GM19463 (cell line): ENCODE measurements at regions not wholly inside any gene's neighbourhood (a gene's known extent, or its start where the extent isn't known, plus 50 kb on each side); places are given as distances from the start of the nearest gene placed in this dataset.
"Not testable (repeated sequence)": the region's sequence is repeated elsewhere in the genome, so short reads cannot be mapped to it uniquely, and the experiment has no call there.

ENCODE experiments used
- ATAC-seq: cut with Tn5 transposase; IDR thresholded peaks from one replicate; pipeline ENCODE4 v1.9.1; 2021; ENCODE audit warnings: mild to moderate bottlenecking, moderate library complexity; ENCODE audit not compliant: unreplicated experiment

DNA sequence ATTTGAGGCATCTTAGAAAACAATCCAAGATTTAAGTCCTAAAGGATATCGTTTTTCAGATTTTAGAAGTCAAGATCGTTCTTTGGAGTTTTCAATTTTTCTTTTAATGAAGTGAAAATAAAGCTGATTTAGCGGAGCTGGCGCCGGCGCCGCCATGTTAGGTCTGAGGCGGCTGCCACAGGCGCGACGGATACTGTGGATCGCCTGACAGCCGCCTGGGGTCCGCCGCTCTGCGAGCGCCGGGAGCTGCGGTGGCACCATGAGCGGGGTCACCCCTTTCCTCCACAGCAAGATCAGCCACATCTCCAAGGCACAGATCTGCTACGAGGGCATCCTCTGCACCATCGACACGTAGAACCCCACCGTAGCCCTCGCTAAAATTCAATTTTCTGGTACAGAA, 247.2 kb downstream of the GJA1 start:
- no peak for ATAC-seq

DNA sequence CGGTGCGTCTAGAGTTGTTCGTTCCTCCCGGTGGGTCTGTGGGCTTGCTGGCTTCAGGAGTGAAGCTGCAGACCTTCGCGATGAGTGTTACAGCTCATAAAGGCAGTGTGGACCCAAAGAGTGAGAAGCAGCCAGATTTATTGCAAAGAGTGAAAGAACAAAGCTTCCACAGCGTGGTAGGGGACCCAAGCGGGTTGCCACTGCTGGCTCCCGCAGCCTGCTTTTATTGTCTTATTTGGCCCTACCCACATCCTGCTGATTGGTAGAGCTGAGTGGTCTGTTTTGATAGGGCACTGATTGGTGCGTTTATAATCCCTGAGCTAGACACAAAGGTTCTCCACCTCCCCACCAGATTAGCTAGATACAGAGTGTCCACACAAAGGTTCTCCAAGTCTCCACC, 250.4 kb downstream of the GJA1 start:
- not testable (repeated sequence) for ATAC-seq

DNA sequence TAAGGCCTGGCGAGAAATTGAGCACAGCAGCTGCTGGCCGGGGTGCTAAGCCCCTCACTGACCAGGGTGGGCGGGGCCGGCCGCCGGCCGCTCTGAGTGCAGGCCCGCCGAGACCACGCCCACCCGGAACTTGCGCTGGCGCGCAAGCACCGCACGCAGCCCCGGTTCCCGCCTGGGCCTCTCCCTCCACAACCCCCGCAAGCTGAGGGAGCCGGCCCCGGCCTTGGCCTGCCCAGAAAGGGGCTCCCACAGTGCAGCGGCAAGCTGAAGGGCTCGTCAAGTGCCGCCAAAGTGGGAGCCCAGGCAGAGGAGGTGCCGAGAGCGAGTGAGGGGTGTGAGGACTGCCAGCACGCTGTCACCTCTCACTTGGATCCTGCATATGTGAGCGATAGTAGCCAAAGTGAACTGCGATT, 251.2 kb downstream of the GJA1 start:
- ATAC-seq: no peak

DNA sequence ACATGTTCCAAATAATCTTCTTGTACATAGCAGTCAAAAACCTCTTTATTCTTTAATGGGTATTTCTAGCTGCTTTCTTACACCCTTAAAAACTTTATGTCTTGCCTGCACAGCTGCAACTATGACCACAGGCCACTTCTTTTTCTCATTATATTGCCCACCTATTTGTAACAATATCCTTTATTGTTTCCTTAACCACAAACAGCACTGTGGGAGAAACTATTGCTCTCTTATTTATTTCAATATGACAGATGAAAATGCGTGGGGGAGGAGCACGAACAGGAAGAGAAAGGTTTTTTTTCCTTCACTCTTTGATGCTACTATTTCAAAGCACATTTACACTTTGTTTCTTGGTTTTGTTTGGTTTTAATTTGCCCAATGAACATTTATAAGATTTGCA, 253.5 kb downstream of the GJA1 start:
- ATAC-seq: no peak

DNA sequence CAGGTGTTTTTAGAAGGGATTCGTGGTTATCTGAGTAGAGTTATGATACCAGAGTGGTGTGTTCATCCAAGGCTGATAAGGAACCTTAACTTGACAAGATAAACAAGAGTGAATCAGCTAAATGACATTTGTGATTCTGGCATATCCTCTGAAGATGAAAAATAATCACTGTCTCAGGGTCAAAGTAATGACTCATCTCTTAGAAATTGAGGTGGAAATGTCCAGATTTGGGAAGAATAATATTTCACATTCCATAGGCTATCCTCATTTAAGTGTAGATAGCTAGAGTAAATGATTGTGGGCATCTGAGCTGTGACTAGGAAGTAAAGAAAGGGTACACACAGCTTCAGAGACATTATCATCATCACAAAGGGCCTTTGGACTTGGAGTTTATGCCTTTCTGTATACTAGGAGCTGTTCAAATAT, 255.7 kb downstream of the GJA1 start:
- no peak for ATAC-seq

DNA sequence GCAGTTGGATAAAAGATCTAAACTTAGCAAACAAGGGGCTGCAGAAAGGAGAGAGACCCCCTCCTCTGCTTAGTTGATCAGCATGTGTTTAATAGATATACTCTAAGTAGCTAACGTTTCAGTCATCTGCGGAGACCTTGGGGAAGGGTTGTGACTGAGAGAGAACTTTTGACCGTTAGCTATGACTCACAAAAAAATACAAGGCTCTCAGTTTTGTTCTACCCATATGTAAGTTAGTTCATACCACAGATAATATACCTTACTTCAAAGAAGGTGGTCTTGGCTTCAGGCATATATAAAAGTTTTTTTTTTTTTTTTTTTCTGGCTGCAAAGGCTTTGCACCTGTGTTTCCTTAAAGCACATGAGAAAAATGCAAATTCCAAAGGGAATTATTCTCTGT, 258.9 kb downstream of the GJA1 start:
- no peak for ATAC-seq

DNA sequence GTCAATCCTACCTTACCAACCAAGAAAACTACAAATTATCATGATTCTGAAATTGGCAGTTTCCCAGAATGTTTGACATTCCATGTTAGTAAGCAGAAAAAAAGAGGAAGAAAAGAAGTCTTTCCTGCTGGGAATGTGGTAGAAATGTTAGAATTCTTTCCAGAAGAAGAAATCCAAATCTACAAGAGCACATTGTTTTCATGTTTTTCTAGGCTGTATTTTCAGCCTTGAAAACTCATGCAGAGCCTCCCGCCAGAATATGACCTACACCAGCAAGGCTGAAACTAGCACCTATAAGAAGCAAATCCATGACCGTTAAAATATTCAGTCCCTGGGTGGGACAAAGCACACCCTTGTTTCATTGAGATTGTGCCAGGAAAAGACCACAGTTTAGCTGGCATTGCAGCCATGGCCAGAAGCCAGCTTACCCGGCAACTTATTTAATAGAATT, 259.4 kb downstream of the GJA1 start:
- ATAC-seq: no peak

DNA sequence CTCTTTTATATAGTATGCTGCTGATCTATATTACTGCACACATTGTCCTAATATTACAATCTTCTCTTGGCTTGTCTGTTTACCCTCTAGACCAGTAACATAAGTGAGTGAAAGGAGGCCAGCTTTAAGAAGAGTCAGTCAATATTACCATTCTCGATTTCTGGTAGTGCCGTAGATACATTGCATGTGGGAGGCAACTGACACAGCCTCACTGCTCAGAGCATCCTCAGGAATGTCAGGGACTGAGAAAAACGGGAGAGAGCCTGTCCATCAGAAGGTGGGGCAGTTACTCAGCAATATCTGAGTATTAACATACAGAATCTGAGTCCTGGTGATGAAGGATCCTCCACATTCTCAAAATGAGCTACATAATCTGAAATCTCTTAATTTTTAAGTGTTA, 259.9 kb downstream of the GJA1 start:
- ATAC-seq: no peak

DNA sequence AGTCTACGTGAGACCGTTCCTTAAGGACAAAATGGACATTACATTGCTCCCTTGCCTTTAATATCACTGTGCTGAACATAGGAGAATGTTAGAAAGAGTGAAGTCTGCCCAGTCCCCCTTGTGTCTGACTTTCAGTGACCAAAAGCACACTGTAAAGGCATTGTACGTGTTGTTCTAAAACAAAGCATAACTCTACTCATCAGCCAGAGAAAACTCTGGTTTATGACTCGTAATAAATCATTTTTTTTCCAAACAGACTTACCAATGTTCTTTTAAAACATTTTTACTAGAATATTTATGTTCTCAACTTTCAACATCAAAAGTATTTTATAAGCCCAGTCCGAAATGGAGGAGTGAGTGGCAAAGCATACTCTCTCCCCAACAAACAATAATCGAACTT, 262.5 kb downstream of the GJA1 start:
- no peak for ATAC-seq

DNA sequence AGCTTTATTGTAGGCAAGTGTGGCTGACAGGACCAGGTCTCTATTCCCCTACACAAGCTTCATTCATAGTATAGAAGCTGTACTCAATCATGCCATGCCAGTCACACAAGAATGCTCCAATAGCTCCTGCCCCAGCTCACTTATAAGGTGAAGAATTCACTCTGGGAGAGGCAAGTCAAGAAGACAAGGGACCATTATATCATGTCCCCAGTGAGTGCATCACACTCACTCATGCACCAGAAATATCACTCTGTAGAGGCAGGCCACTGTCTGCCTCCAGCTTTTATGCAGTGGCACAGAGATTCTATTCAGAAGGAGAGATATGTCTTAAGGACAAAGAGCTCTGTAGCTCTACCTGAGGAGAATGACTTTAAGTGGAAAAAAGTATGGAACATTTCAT, 263.2 kb downstream of the GJA1 start:
- no peak for ATAC-seq

DNA sequence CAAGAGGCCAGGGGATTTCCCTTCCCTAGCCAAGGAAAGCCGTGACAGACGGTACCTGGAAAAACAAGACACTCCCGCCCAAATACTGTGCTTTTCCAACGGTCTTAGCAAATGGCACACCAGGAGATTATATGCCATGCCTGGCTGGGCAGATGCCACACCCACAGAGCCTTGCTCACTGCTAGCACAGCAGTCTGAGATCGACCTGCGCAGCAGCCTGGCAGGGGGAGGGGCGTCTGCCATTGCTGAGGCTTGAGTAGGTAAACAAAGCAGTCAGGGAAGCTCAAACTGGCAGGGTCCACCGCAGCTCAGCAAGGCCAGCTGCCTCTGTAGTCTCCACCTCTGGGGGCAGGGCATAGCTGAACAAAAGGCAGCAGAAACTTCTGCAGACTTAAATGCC, 267.7 kb downstream of the GJA1 start:
- not testable (repeated sequence) for ATAC-seq

DNA sequence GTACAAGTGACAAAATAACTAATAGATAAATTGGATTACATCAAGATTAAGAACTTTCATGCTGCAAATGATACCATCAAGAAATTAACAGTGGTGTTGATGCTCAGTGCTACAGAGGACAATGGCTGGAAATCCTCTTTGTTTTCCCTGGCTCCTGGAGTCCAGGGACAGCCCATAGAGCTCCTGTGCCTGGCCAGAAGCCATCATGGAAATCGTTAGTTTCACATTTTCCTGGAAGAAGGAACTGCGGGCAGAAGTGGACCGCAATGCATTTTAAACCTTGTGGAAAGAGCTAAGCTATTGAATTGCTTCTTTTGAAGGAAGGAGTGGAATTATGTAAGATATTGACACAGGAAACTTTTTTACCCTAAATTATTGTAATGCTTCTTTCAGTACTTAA, 276.0 kb downstream of the GJA1 start:
- ATAC-seq: no peak

DNA sequence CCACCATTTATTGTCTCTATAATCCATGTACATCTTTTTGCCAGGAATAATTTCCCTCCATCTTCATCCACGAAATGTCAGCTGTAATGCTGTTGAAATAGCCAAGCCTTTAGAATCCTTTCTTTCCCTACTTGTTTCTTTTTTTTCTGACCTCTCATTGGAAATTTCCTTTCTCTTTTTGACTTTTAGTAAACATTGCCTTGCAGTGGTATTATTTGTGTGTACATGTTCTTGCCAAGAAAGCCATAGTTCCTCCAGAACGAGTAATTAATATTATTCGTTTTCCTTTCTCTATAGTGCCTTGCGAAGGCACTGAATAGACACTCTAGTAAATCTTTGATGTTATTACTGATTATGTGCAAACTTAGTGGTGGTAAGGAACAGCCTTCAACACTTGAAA, 282.2 kb downstream of the GJA1 start:
- ATAC-seq: no peak

DNA sequence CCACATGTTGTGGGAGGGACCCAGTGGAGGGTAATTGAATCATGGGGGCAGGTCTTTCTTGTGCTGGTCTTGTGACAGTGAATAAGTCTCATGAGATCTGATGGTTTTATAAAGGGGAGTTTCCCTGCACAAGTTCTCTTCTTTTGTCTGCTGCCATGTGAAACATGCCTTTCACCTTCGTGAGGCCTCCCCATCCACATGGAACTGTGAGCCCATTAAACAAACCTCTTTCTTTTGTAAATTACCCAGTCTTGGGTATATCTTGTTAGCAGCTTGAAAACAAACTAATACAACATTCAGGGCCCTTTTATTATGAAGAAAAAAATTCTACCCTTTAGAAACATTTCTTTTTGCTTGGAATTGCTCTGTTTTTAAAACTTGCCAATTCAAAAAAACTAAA, 285.4 kb downstream of the GJA1 start:
- not testable (repeated sequence) for ATAC-seq

DNA sequence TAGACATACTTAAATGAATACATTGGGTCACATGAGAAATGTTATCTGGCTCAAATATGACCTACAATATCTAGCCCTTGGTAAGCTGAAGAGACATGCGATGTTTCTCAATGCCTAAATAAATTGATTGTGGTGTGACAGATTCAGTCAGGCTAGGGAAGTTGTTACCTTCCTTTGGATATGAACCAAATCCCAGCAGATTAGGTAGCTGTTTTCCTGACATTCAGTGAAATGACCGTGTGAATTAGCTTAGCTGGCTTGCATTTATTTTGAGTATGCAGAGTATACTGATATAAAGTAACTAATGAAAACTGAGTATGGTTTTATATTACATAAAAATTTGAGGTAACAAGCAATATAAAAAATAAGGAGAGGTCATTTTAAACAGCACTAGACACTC, 288.2 kb downstream of the GJA1 start:
- no peak for ATAC-seq

DNA sequence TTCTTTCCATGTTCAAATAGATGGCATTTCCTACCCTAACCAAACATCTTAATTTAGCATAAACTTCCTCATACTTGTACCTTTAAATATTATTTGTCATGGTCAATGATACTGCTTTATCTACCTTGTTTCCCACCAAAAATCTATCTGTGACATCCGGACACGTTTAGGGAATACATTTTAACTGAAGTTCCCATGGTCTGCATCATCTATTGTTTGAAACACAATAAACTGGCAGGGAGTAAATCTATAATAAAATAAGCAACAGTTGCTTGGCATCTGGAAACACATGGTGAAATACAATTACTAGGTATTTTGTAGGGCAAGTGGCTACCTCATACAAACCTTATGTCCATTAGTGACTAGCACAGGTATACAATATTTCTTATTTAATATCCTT, 289.1 kb downstream of the GJA1 start:
- ATAC-seq: no peak

DNA sequence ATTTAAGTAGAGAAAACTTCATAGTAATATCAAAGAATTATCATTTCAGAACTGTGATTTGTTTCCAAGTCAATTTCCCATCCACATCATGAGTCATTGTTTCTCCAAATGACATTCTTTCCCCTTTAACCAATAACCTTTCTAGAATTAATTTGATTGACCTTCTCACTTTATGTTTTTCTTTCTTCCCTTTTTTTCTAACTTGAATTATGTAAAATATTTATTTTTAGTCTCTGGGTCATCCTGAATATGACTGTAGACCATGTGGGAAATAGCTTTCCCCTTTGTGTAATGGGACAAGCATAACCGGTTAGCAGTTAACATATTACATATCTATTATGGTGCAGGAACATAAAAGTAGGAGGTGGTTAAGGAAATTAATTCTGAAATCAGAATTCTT, 291.1 kb downstream of the GJA1 start:
- ATAC-seq: no peak

DNA sequence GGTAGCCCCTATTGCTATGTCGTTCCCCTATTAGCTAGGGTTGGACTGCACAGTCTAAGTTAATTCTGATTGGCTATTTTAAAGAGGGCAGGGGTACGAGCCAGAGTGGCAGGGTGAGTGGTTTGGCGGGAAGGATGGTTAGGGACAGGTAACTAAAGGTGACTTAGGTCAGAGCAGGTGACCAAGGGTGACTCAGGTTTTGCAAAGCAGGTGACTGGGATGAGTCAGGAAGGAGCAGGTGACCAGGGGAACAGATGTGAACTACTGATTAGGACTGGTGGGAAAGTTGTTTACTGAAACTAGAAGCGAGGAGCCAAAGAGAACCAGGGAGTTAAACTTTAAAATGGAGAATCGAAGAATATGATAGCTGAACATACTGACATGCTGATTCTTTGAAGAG, 295.2 kb downstream of the GJA1 start:
- ATAC-seq: no peak

DNA sequence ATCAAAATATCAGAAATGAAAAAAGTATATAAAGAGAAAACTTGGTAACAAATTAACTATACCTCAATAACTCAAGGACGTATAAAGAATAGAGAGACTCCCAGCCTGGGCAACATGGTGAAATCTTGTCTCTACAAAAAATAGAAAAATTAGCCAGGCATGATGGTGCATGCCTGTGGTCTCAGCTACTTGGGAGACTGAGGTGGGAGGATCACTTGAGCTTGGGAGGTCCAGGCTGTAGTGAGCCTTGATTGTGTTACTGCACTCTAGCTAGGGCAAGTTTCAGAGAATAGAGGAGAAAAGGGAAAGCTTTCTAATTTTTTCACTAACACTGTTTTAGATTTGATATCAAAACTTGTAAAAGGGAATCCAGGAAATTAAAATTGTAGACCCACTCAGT, 295.9 kb downstream of the GJA1 start:
- ATAC-seq: no peak

DNA sequence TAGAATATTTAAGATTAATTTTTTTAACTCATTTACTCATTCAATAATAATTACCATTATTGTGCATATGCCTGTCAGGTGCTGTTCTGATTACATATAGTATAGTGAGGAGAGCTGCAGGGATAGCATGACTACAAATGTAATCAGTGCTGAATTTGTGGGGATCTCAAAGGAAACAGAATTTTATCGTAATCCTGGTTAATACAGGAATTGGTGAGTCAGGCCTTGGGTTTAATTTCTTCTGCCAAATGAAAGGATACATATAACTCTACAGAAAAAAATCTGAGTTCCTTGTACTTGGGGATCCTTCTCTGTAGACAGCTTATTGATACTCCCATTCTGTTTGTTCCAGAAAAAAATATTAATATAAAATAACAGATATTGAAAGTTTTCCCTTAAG, 297.2 kb downstream of the GJA1 start:
- ATAC-seq: no peak

DNA sequence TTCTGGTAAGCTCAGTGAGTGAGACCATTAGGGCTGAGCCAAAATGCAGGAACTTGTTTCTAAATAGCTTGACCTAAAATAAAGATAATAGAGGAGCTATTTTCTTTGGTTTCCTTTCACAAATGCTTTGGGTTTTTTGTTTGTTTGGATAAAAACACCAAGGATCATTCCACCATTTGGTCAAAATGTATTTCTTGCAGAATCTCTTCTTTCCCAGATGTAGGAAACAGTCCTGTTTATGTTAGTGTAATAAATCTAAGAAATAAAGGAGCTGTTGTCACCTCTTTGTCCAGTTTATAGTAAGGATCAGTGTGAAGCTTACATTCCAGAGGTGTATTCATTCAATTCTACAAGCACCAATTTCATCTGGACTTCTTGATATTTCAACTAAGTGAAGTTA, 297.8 kb downstream of the GJA1 start:
- ATAC-seq: no peak

DNA sequence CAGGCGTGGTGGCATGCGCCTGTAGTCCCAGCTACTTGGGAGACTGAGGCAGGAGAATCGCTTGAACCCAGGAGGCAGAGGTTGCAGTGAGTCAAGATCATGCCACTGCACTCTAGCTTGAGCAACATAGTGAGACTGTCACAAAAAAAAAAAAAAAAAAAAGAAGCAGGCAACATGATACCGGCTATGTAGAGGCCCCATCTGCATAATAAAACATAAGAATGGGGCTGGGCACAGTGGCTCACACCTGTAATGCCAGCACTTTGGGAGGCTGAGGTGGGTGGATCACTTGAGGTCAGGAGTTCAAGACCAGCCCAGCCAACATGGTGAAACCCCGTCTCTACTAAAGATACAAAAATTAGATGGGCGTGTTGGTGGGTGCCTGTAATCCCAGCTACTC, 304.7 kb downstream of the GJA1 start:
- not testable (repeated sequence) for ATAC-seq

DNA sequence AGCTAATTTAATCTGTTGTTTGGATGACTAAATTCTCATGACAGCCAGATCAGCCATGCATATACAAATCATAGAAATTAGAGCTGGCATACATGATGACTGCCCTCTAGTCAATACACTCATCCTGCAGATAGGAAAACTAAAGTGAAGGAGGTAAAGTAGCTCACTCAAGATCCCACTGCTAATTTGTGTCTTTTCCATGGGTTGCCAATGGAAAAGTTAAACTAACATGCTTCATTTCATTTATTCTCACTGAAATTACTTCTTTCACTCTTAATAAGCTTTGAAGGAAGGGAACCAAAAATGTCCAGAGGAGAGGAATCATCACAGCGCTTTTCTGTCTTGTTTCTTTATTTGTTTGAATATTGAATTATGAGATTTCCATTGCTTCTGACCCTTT, 308.2 kb downstream of the GJA1 start:
- no peak for ATAC-seq

DNA sequence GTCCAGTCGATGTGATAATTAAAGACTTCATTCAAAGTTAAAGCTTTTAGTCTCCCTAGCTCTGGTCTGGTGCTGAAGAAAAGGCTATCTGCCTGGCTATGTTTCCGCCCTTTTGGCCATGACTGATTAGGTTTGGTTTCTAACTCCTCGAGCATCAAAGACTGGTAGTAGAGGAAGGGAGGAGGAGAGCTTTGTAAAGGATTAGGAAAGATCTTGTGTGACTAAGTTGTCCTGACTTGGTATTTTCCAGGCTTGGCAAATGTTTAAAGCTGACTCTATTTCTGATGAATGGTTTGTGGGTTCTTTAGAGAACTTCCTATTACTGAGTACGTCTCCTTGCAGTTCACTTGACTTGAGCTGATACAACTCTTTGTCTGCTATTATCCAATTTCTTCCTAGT, 312.9 kb downstream of the GJA1 start:
- no peak for ATAC-seq
